ENCODE measurements at regions not wholly inside any gene's neighbourhood (a gene's known extent, or its start where the extent isn't known, plus 50 kb on each side); places are given as distances from the start of the nearest gene placed in this dataset.

- H3K27ac Mint-ChIP-seq (ENCODE audit: unreplicated experiment) = no peak overlapping the region
- DNase-seq (ENCODE audit: low spot score) = no peak
- no peak for TF ChIP-seq CTCF (IDR thresholded peaks at IDR 0.05)
- no peaks in the 10 kb centered on the region for H3K27me3 Mint-ChIP-seq (ENCODE audit: low read depth)
- no peaks in the 10 kb centered on the region for H3K4me1 Mint-ChIP-seq (ENCODE audit: low read depth)
- no peaks in the 10 kb centered on the region for H3K9me3 Mint-ChIP-seq (ENCODE audit: low read depth)
- no peak overlapping the region for H3K4me3 Mint-ChIP-seq (ENCODE audit: unreplicated experiment)
- no peaks in the 10 kb centered on the region for H3K36me3 Mint-ChIP-seq (ENCODE audit: low read depth)
Observed at GRCh38 chr6:95935736-95936135, 80.0 kb upstream of the FUT9 start.

GRCh38 chr6:95946906-95947305 lies 68.9 kb upstream of the FUT9 start:
- no peak overlapping the region for H3K4me3 Mint-ChIP-seq (ENCODE audit: unreplicated experiment)
- no peak overlapping the region for H3K27ac Mint-ChIP-seq (ENCODE audit: unreplicated experiment)
- peaks cover 7% of the 10 kb centered on the region for H3K9me3 Mint-ChIP-seq (ENCODE audit: low read depth)
- DNase-seq (ENCODE audit: low spot score) = no peak
- TF ChIP-seq CTCF (IDR thresholded peaks at IDR 0.05) = no peak
- H3K36me3 Mint-ChIP-seq (ENCODE audit: low read depth) = no peaks in the 10 kb centered on the region
- H3K27me3 Mint-ChIP-seq (ENCODE audit: low read depth) = no peaks in the 10 kb centered on the region
- no peaks in the 10 kb centered on the region for H3K4me1 Mint-ChIP-seq (ENCODE audit: low read depth)

GRCh38 chr6:95948324-95948723 lies 67.5 kb upstream of the FUT9 start:
- H3K27me3 Mint-ChIP-seq (ENCODE audit: low read depth) = no peaks in the 10 kb centered on the region
- no peak overlapping the region for H3K4me3 Mint-ChIP-seq (ENCODE audit: unreplicated experiment)
- no peak overlapping the region for H3K27ac Mint-ChIP-seq (ENCODE audit: unreplicated experiment)
- H3K9me3 Mint-ChIP-seq (ENCODE audit: low read depth) = peaks cover 7% of the 10 kb centered on the region
- DNase-seq (ENCODE audit: low spot score) = no peak
- no peak for TF ChIP-seq CTCF (IDR thresholded peaks at IDR 0.05)
- H3K4me1 Mint-ChIP-seq (ENCODE audit: low read depth) = no peaks in the 10 kb centered on the region
- H3K36me3 Mint-ChIP-seq (ENCODE audit: low read depth) = no peaks in the 10 kb centered on the region

GRCh38 chr6:95949985-95950384 lies 65.8 kb upstream of the FUT9 start:
- TF ChIP-seq CTCF (IDR thresholded peaks at IDR 0.05) = no peak
- no peak for DNase-seq (ENCODE audit: low spot score)
- Mint-ChIP-seq H3K27ac (ENCODE audit: unreplicated experiment) (no peak overlapping the region), H3K4me1 (ENCODE audit: low read depth) (no peaks in the 10 kb centered on the region), H3K36me3 (ENCODE audit: low read depth) (no peaks in the 10 kb centered on the region), H3K9me3 (ENCODE audit: low read depth) (peaks cover 7% of the 10 kb centered on the region), H3K27me3 (ENCODE audit: low read depth) (peaks cover 4% of the 10 kb centered on the region), H3K4me3 (ENCODE audit: unreplicated experiment) (no peak overlapping the region)

- TF ChIP-seq CTCF (IDR thresholded peaks at IDR 0.05) = no peak
- Mint-ChIP-seq H3K27me3 (ENCODE audit: low read depth) (peaks cover 5% of the 10 kb centered on the region), H3K4me1 (ENCODE audit: low read depth) (no peaks in the 10 kb centered on the region), H3K4me3 (ENCODE audit: unreplicated experiment) (no peak overlapping the region), H3K27ac (ENCODE audit: unreplicated experiment) (no peak overlapping the region), H3K9me3 (ENCODE audit: low read depth) (no peaks in the 10 kb centered on the region), H3K36me3 (ENCODE audit: low read depth) (no peaks in the 10 kb centered on the region)
- no peak for DNase-seq (ENCODE audit: low spot score)
Observed at GRCh38 chr6:95958686-95959085, 57.1 kb upstream of the FUT9 start.

All from chondrocyte (in vitro differentiated cells).